Hepatocyte (in vitro differentiated cells): ENCODE measurements at regions not wholly inside any gene's neighbourhood (a gene's known extent, or its start where the extent isn't known, plus 50 kb on each side); places are given as distances from the start of the nearest gene placed in this dataset.

Experiments
- DNase-seq: peaks from one replicate; pipeline ENCODE4 v3.0.0-alpha.2; 2016; ENCODE audit warnings: low spot score
- H2AFZ ChIP-seq: fragments of 200-600 bp; sonication (generic); 2 replicates; pipeline ENCODE4 v1.6.0; 2016; ENCODE audit warnings: antibody characterized with exemption, mild to moderate bottlenecking
- H3K27ac ChIP-seq: fragments of 200-600 bp; sonication (generic); 2 replicates; pipeline ENCODE4 v1.5.1; 2016; ENCODE audit warnings: mild to moderate bottlenecking
- H3K27me3 ChIP-seq: fragments of 200-600 bp; sonication (generic); 2 replicates; pipeline ENCODE4 v1.6.1; 2016
- H3K36me3 ChIP-seq: fragments of 200-600 bp; sonication (generic); replicated peaks from 2 replicates; pipeline ENCODE4 v1.5.1; 2016; ENCODE audit warnings: low read depth; ENCODE audit not compliant: insufficient read depth
- H3K4me1 ChIP-seq: fragments of 200-600 bp; sonication (generic); 2 replicates; pipeline ENCODE4 v1.5.1; 2016; ENCODE audit warnings: mild to moderate bottlenecking, moderate library complexity; ENCODE audit not compliant: insufficient read depth
- H3K4me2 ChIP-seq: fragments of 200-600 bp; sonication (generic); 2 replicates; pipeline ENCODE4 v1.6.0; 2016
- H3K4me3 ChIP-seq: fragments of 200-600 bp; sonication (generic); 2 replicates; pipeline ENCODE4 v1.5.1; 2016; ENCODE audit warnings: mild to moderate bottlenecking
- H3K79me2 ChIP-seq: fragments of 200-600 bp; sonication (generic); 2 replicates; pipeline ENCODE4 v1.6.0; 2017; ENCODE audit warnings: mild to moderate bottlenecking
- H3K9me2 ChIP-seq: fragments of 200-600 bp; sonication (generic); replicated peaks from 2 replicates; pipeline ENCODE4 v1.6.0; 2017; ENCODE audit warnings: mild to moderate bottlenecking; ENCODE audit not compliant: insufficient read depth
- H3K9me3 ChIP-seq: fragments of 200-600 bp; sonication (generic); 2 replicates; pipeline ENCODE4 v1.5.1; 2016; ENCODE audit warnings: low read depth, mild to moderate bottlenecking
- H4K20me1 ChIP-seq: fragments of 200-600 bp; sonication (generic); 2 replicates; pipeline ENCODE4 v1.6.0; 2016; ENCODE audit warnings: mild to moderate bottlenecking; ENCODE audit not compliant: insufficient read depth, poor library complexity, severe bottlenecking
- CTCF ChIP-seq: fragments of 200-600 bp; sonication (generic); IDR thresholded peaks from 2 replicates; pipeline ENCODE4 v1.5.1; 2016; ENCODE audit warnings: antibody characterized with exemption, mild to moderate bottlenecking; ENCODE audit not compliant: poor library complexity
- EZH2 ChIP-seq: fragments of 200-600 bp; sonication (generic); IDR thresholded peaks from 2 replicates; pipeline ENCODE4 v1.6.1; 2016; ENCODE audit warnings: antibody characterized with exemption, mild to moderate bottlenecking, borderline replicate concordance
- EZH2phosphoT487 ChIP-seq: fragments of 200-600 bp; sonication (generic); IDR thresholded peaks from one replicate; pipeline ENCODE4 v1.6.1; 2018; ENCODE audit warnings: antibody characterized with exemption, mild to moderate bottlenecking, low read depth, moderate library complexity; ENCODE audit not compliant: unreplicated experiment, severe bottlenecking
- WGBS: methylation state at CpG from one replicate; pipeline ENCODE4 v1.1.6; 2016; ENCODE audit warnings: low lambda C conversion rate; ENCODE audit errors: missing lambda C conversion rate; 5-methylcytosine and 5-hydroxymethylcytosine counted together

GRCh38 chr2:15807418-15808203 is 132.7 kb upstream of the MYCN start:
- Histone ChIP-seq H3K9me2 (no peaks in the 10 kb centered on the region), H3K4me3 (no peak overlapping the region), H3K36me3 (no peaks in the 10 kb centered on the region), H3K79me2 (no peaks in the 10 kb centered on the region), H3K27me3 (no peaks in the 10 kb centered on the region), H2AFZ (no peak overlapping the region), H3K9me3 (no peaks in the 10 kb centered on the region), H3K27ac (no peak overlapping the region), H3K4me2 (no peak overlapping the region), H3K4me1 (peaks cover 7% of the 10 kb centered on the region), H4K20me1 (no peaks in the 10 kb centered on the region)
- TF ChIP-seq CTCF (no peak), EZH2 (no peak), EZH2phosphoT487 (no peak)
- DNase-seq: no peak
- WGBS: 94% methylated on average over 16 of the region's 18 CpGs

- Histone ChIP-seq H3K79me2 (no peaks in the 10 kb centered on the region), H4K20me1 (no peaks in the 10 kb centered on the region), H3K4me1 (peaks cover 7% of the 10 kb centered on the region), H3K36me3 (no peaks in the 10 kb centered on the region), H3K27me3 (no peaks in the 10 kb centered on the region), H3K4me3 (no peak overlapping the region), H2AFZ (no peak overlapping the region), H3K27ac (no peak overlapping the region), H3K9me3 (no peaks in the 10 kb centered on the region), H3K9me2 (no peaks in the 10 kb centered on the region), H3K4me2 (no peak overlapping the region)
- no peak for DNase-seq
- 83% methylated on average over 28 of the region's 28 CpGs for WGBS
- TF ChIP-seq EZH2phosphoT487 (no peak), CTCF (no peak), EZH2 (no peak)
Observed at GRCh38 chr2:15808204-15808910, 132.0 kb upstream of the MYCN start.

- TF ChIP-seq CTCF (no peak), EZH2 (no peak), EZH2phosphoT487 (no peak)
- Histone ChIP-seq H3K79me2 (no peaks in the 10 kb centered on the region), H3K4me3 (no peak overlapping the region), H3K36me3 (no peaks in the 10 kb centered on the region), H3K9me2 (no peaks in the 10 kb centered on the region), H2AFZ (no peak overlapping the region), H3K4me2 (no peak overlapping the region), H3K4me1 (peaks cover 8% of the 10 kb centered on the region), H3K9me3 (no peaks in the 10 kb centered on the region), H3K27ac (no peak overlapping the region), H4K20me1 (no peaks in the 10 kb centered on the region), H3K27me3 (no peaks in the 10 kb centered on the region)
- no peak for DNase-seq
- 51% methylated on average over 8 of the region's 8 CpGs for WGBS
Observed at GRCh38 chr2:15808944-15809343, 131.4 kb upstream of the MYCN start.
